ENCODE measurements at regions not wholly inside any gene's neighbourhood (a gene's known extent, or its start where the extent isn't known, plus 50 kb on each side); places are given as distances from the start of the nearest gene placed in this dataset.

DNA sequence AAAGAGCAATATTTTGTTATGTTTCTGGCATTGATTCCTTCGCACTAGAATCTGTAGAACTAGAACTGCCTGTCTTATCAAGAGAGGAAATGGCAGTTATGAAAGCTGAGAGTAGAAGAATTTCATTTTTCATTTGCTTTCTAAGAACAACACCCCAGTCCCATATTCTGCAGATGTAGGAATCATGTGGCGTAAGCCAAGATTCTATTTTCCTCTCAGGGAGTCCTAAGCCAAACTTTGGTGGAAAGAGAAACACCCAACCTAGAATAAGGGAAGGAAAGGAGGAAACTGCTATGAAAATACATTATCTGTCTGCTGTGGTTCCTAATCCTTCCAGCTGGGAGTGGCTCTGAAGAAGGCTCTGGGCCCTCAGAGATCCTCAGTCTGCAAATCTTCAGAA lies 1176.9 kb upstream of the C9orf72 start:
- no peak for DNase-seq (ENCODE audit: low spot score)

DNA sequence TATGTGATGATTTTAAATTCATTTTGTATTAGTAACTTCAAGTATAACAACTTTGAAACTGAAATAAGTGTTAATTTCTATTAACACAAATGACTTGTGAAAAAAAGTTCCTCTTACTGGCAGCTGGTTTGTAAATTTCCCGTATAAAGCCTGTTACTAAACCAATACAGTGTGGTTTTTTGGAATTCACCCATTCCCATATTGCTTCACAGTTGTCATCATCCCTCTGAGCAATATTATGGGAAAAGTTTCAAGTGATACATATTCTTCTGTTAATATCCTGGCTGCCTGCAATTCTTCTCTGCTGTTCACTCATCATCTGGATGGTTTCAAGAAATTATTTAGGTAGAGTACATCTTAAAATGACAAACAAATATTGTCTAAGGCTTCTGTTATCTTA lies 1185.1 kb upstream of the C9orf72 start:
- no peak for DNase-seq (ENCODE audit: low spot score)

GRCh38 chr9:28758971-28759370 lies 1185.7 kb upstream of the C9orf72 start:
- no peak for DNase-seq (ENCODE audit: low spot score)

DNA sequence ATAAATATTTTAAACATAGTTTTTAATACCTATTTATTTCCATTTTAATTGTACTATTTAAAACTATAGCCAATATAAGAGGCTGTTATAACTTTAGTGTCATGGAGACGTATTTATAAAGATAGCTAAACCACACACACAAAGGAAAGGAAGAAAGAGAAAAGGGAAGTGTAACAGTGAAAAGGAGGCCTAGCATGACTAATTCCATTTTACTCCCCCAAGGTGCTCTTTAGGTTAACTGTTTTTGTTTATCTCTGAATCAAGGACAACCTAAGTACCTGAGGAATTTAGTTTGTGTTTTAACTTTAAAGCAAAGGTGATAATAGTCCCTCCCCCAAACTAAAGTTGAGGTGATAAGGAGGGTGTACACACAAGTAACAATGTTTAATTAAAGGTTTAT lies 1188.9 kb upstream of the C9orf72 start:
- no peak for DNase-seq (ENCODE audit: low spot score)

DNA sequence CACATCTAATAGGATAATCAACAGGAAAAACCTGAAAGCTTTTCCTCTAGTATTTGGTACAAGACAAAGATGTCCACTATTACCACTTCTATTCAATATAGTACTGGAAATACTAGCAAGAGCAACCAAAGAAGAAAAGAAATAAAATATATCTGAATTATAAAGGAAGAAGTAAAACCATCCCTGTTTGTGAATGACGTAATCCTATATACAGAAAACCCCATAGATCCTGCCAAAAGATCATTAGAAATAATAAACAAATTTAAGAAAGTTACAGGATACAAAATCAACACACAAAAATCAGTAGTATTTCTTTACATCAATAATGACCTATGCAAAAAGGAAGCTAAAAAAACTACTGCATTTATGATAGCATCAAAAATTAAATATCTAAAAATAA lies 1191.3 kb upstream of the C9orf72 start:
- no peak for DNase-seq (ENCODE audit: low spot score)

- no peak for DNase-seq (ENCODE audit: low spot score)
Measured at GRCh38 chr9:28770226-28770625, 1196.9 kb upstream of the C9orf72 start.

- DNase-seq (ENCODE audit: low spot score): no peak
Measured at GRCh38 chr9:28770827-28771226, 1197.5 kb upstream of the C9orf72 start.

DNA sequence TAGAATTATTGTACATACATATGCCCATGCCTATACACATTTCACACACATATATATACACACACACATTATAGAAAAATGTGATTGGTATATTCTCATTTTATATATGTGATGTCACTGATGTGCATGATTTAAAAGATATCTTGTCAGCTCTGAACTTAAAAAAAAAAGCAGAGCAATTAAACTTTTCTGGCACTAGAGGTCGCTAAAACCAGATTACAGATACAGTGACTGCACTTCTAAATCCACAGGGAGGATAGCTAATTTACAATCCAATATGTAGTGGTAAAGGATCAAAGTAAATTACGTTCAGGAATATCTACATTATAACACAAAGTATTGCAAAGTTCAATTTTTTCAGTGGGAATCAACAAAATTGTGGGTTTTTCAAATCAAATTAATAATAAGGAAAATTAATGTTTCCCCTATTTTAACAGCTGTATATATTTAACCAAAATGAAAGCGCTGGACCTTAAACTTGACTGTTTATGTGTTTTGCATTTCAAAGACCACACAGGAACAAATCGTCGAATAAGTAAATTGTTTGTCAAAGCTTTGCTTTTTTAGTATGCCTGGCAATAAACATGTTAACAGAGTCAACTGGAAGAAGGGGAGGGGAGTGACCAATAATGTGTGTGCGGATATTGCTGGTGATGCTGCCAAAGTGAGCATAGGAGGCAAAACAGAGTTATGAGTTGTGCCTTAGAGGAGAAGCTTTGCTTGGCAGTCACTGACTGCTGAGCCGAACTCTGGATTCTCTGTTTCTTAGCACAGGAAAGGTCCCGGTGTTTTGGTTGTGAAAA lies 1201.4 kb upstream of the C9orf72 start:
- DNase-seq (ENCODE audit: low spot score): no peak

GRCh38 chr9:28779243-28779642 lies 1206.0 kb upstream of the C9orf72 start:
- no peak for DNase-seq (ENCODE audit: low spot score)

GRCh38 chr9:28781481-28781880 lies 1208.2 kb upstream of the C9orf72 start:
- DNase-seq (ENCODE audit: low spot score): no peak

DNA sequence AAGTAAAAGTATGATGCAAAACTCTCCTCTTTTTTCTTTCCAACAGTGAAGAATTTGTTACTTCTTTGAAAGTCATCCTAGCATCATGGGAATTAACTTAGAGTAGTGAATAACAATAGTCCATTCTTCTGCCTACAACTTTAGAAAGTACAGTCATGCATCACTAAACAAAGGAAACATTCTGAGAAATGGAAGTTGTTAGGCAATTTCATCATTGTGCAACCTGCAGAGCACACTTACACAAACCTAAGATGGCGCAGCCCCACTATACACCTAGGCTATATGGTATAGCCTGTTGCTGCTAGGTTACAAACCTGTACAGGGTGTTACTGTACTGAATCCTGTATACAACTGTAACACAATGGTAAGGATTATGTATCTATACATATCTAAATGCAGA lies 1209.3 kb upstream of the C9orf72 start:
- DNase-seq (ENCODE audit: low spot score): no peak

GRCh38 chr9:28792716-28793115 lies 1219.4 kb upstream of the C9orf72 start:
- no peak for DNase-seq (ENCODE audit: low spot score)

DNA sequence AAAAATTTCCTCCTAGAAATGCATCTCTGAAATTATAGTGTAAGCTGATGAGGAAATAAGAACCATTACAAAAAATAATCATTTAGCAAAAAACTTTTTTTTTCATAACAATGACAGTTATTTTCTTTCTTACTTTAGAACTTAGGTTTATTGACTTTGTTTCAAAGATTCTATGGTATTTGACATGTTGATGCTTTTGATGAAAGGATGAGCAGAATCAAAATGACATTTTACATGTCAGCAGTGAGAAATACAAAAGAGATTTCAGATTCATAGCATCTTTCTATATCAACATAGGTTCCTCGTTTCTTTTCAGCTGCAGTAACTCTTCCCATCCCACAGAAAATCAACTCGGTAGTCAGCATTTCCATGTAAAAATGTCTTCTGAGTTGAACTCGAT lies 1226.6 kb upstream of the C9orf72 start:
- DNase-seq (ENCODE audit: low spot score): no peak

- DNase-seq (ENCODE audit: low spot score): no peak
Measured at GRCh38 chr9:28801144-28801799, 1228.0 kb upstream of the C9orf72 start.

DNA sequence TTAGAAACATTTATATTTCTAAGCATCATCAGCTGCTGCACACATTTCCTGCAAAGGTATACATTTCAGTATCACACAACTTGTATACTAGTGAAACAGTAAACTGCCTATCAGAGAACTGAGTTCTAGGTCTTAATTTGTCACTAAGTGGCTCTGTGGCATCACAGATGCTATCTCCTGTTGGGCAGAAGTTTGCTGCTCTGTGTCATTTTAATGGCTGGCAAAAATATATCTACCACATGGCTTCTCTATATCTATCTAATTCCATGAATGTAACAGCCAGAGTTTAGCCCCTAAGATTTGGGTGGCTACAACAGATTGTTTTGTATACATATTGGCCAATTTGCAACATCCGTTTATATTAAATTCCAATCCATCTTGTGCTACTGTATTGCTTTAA lies 1231.9 kb upstream of the C9orf72 start:
- DNase-seq (ENCODE audit: low spot score): no peak

- no peak for DNase-seq (ENCODE audit: low spot score)
Measured at GRCh38 chr9:28808042-28808441, 1234.8 kb upstream of the C9orf72 start.

DNA sequence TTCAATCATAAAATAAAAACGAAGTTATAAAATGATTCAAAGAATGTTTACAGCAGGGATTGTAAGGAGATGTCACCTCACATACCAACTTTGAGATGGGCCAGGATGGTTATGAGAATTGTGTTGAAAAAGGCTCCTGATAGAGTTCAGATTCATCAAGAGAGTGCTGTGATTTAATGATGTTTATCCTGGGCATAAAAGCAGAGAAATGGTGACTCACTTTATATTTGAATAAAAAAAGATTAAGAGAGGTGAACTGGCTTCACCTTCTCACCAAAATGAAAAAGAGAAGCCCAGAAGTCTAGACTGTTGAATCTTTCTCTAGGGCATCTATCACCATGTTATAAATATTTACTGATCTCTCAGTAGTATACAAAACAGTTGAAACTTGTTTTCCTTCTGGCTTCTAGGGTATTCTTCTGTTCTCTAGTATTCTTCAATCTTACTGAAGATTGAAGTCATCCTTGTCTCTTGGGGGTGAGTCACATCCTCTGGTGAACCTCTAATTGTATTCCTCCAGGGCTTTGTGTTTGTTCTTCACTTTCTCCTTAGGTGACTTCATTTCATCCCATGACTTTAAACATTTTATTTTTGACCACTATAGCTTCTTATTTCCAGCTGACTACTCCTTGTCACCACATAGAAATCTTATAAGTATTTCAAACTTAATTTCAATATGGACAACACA lies 1237.3 kb upstream of the C9orf72 start:
- DNase-seq (ENCODE audit: low spot score): no peak

- DNase-seq (ENCODE audit: low spot score): no peak
Measured at GRCh38 chr9:28820741-28821140, 1247.5 kb upstream of the C9orf72 start.

DNA sequence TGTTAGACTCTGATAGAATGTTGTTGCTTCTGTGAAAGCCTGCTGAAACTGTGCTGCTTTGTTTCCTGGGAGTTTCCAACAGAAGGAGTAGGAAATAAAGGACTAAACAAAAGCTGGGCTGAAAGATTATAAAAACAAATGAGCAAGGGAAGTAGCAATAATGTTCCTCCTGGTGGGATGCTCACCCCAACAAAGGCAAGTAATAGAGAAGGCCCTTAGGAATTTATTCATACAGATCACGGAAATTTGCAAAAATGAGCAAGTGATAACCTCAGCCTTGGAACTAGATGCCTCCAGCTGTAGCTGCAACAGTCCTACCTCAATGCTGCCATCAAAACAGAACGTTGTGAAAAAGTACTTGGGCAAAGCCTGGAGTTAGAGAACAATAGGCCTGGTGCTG lies 1248.0 kb upstream of the C9orf72 start:
- DNase-seq (ENCODE audit: low spot score): no peak

DNA sequence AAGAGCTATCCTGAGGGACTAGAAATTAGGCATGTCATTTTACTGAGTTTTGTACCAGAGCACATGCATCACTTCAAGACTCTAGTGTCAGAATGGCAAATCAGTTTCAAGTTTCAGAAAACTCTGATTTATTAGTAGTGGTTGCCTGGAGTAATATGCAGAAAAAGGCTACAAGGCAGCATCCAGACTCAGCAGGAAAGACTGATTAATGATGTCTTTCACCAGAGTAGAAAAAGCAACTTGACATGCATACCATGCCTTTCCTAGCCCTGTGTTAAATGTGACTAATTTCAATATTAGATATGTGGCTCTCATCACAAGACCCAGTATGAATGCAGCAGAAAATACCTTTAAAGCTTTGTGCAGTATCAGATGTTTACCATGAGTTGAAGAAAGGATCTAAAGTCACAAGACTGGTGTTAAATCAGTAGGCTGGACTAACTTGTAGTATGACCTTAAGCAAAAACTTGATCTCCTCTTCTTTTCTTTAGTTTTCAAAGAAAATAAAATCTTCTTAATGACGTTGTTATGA lies 1251.2 kb upstream of the C9orf72 start:
- no peak for DNase-seq (ENCODE audit: low spot score)

- no peak for DNase-seq (ENCODE audit: low spot score)
Measured at GRCh38 chr9:28832168-28832770, 1259.0 kb upstream of the C9orf72 start.

DNA sequence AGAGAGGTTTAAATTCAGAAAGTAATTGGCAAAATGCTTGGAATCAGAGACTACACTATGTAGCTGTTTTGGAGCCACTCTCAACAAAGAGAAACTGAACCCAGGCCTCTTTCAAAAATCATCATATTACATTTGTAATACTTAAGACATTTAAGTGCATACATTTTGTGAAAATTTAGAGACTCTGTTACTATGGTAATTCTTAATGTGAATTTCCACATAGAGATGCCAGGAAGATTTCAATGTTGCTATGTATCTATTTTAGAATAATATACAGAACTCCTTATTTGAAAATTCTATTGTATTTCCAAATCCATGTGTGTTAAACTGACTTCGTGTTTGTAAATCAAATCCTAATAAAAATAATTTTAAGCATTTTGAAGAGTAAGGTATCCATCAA lies 1260.9 kb upstream of the C9orf72 start:
- DNase-seq (ENCODE audit: low spot score): no peak

All from AG20443 (cell line).